ENCODE measurements at regions not wholly inside any gene's neighbourhood (a gene's known extent, or its start where the extent isn't known, plus 50 kb on each side); places are given as distances from the start of the nearest gene placed in this dataset.

GRCh38 chr21:34252751-34253150, 111.1 kb upstream of the KCNE2 start:
- TF ChIP-seq, protein P1, sequence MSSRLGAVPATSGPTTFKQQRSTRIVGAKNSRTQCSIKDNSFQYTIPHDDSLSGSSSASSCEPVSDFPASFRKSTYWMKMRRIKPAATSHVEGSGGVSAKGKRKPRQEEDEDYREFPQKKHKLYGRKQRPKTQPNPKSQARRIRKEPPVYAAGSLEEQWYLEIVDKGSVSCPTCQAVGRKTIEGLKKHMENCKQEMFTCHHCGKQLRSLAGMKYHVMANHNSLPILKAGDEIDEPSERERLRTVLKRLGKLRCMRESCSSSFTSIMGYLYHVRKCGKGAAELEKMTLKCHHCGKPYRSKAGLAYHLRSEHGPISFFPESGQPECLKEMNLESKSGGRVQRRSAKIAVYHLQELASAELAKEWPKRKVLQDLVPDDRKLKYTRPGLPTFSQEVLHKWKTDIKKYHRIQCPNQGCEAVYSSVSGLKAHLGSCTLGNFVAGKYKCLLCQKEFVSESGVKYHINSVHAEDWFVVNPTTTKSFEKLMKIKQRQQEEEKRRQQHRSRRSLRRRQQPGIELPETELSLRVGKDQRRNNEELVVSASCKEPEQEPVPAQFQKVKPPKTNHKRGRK (CRISPR knock-in tag; IDR thresholded peaks at IDR 0.05): no peak
- TF ChIP-seq EHMT2 (IDR thresholded peaks at IDR 0.05; ENCODE audit: borderline replicate concordance, low read depth, low read length): no peak
- TF ChIP-seq, protein P2, sequence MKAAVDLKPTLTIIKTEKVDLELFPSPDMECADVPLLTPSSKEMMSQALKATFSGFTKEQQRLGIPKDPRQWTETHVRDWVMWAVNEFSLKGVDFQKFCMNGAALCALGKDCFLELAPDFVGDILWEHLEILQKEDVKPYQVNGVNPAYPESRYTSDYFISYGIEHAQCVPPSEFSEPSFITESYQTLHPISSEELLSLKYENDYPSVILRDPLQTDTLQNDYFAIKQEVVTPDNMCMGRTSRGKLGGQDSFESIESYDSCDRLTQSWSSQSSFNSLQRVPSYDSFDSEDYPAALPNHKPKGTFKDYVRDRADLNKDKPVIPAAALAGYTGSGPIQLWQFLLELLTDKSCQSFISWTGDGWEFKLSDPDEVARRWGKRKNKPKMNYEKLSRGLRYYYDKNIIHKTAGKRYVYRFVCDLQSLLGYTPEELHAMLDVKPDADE (CRISPR knock-in tag; IDR thresholded peaks at IDR 0.05): no peak

Data from HepG2 (cell line).